B cell (primary cell): ENCODE measurements at regions not wholly inside any gene's neighbourhood (a gene's known extent, or its start where the extent isn't known, plus 50 kb on each side); places are given as distances from the start of the nearest gene placed in this dataset.

Experiments
- ATAC-seq: fragments of 200-7000 bp; cut with Tn5 transposase; one replicate; pipeline ENCODE4 v1.10.0; 2021; ENCODE audit warnings: low read depth, mild to moderate bottlenecking, moderate number of reproducible peaks, moderate library complexity
- CTCF ChIA-PET: fragments of 350-600 bp; sonication (Branson Sonifier 250); formaldehyde crosslinking; loops from one replicate; lab custom pipeline; 2021; ENCODE audit warnings: antibody characterized with exemption, inconsistent platforms; lab: Charles Lee
- POLR2A ChIA-PET: fragments of 350-600 bp; sonication (Branson Sonifier 250); formaldehyde crosslinking; loops from one replicate; lab custom pipeline; 2021; ENCODE audit warnings: antibody characterized with exemption; lab: Charles Lee
- DNase-seq: peaks from one replicate; pipeline ENCODE4 v3.0.0; 2013
- H2AFZ ChIP-seq: 2 replicates; pipeline ENCODE4 v1.6.1; 2012; ENCODE audit warnings: mild to moderate bottlenecking, low read depth, low read length; ENCODE audit not compliant: insufficient read depth, poor library complexity, severe bottlenecking
- H3K27ac ChIP-seq, 2 donors: 1 replicate in 1 of 2; 2 replicates in 1 of 2; pipeline ENCODE4 v1.5.1; 2012 to 2013; ENCODE audit warnings: low read length in 2 of 2, mild to moderate bottlenecking in 2 of 2, moderate library complexity in 1 of 2
- H3K27me3 ChIP-seq, 4 experiments: fragments of 200-600 bp in 1 of 4; sonication (generic) in 1 of 4; replicated peaks in 1 of 4; 1 replicate in 2 of 4; 2 replicates in 2 of 4; pipeline versions ENCODE4 v1.6.1 to v1.7.0; 2013 to 2016; ENCODE audit warnings: low read length in 3 of 4, mild to moderate bottlenecking in 2 of 4, mixed read lengths in 1 of 4, moderate library complexity in 1 of 4; ENCODE audit not compliant: insufficient read depth in 4 of 4, control insufficient read depth in 3 of 4; ENCODE audit errors: control extremely low read depth in 1 of 4
- H3K36me3 ChIP-seq, 2 experiments: replicated peaks in 1 of 2; 1 replicate in 1 of 2; 2 replicates in 1 of 2; pipeline versions ENCODE4 v1.6.1 to v1.7.1; 2013; ENCODE audit warnings: low read length in 1 of 2; ENCODE audit not compliant: insufficient read depth in 2 of 2, control insufficient read depth in 1 of 2; ENCODE audit errors: control extremely low read depth in 1 of 2, extremely low read depth in 1 of 2
- H3K4me1 ChIP-seq, 2 donors: fragments of 200-600 bp in 1 of 2; sonication (generic) in 1 of 2; 1 replicate in 1 of 2; 2 replicates in 1 of 2; pipeline versions ENCODE4 v1.5.1 to v1.6.1; 2013 to 2017; ENCODE audit warnings: low read length in 2 of 2; ENCODE audit not compliant: control insufficient read depth in 2 of 2, insufficient read depth in 2 of 2
- H3K4me2 ChIP-seq: replicated peaks from 2 replicates; pipeline ENCODE3; 2012; ENCODE audit warnings: mild to moderate bottlenecking, low read depth, low read length; ENCODE audit not compliant: poor library complexity, severe bottlenecking
- H3K4me3 ChIP-seq, 5 experiments: fragments of 200-600 bp in 1 of 5; sonication (generic) in 1 of 5; 1 replicate in 3 of 5; 2 replicates in 2 of 5; pipeline versions ENCODE4 v1.5.1 to v1.7.0; 2011 to 2016; ENCODE audit warnings: low read length in 4 of 5, mild to moderate bottlenecking in 4 of 5, low read depth in 2 of 5, control low read depth in 1 of 5, moderate library complexity in 1 of 5; ENCODE audit not compliant: insufficient read depth in 1 of 5; ENCODE audit errors: control extremely low read depth in 1 of 5, extremely low read depth in 1 of 5
- H3K79me2 ChIP-seq: fragments of 200-600 bp; sonication (generic); one replicate; pipeline ENCODE4 v1.6.0; 2016; ENCODE audit warnings: low read length; ENCODE audit not compliant: control insufficient read depth, insufficient read depth
- H3K9ac ChIP-seq: fragments of 200-600 bp; sonication (generic); 2 replicates; pipeline ENCODE4 v1.6.1; 2017; ENCODE audit warnings: mild to moderate bottlenecking, low read length, moderate library complexity
- H3K9me3 ChIP-seq, 3 donors: one replicate each; pipeline versions ENCODE4 v1.6.1 to v1.7.1; 2013; ENCODE audit warnings: low read length in 2 of 3; ENCODE audit not compliant: control insufficient read depth in 2 of 3, insufficient read depth in 1 of 3; ENCODE audit errors: control extremely low read depth in 1 of 3
- H4K20me1 ChIP-seq: 2 replicates; pipeline ENCODE4 v1.6.0; 2012; ENCODE audit warnings: mild to moderate bottlenecking, low read length; ENCODE audit not compliant: insufficient read depth, control insufficient read depth, poor library complexity, severe bottlenecking
- H3K27ac Mint-ChIP-seq: one replicate; pipeline ENCODE4 v1.8.0; 2021; ENCODE audit warnings: mixed read lengths
- H3K27me3 Mint-ChIP-seq: one replicate; pipeline ENCODE4 v1.8.0; 2021; ENCODE audit warnings: mixed read lengths
- H3K4me1 Mint-ChIP-seq: one replicate; pipeline ENCODE4 v1.8.0; 2021; ENCODE audit warnings: mixed read lengths
- H3K4me3 Mint-ChIP-seq: one replicate; pipeline ENCODE4 v1.8.0; 2021; ENCODE audit warnings: mixed read lengths
- H3K9me3 Mint-ChIP-seq: one replicate; pipeline ENCODE4 v1.8.0; 2022; ENCODE audit warnings: mixed read lengths; ENCODE audit not compliant: insufficient read depth
- EZH2 ChIP-seq: IDR thresholded peaks from 2 replicates; pipeline ENCODE4 v1.6.1; 2012; ENCODE audit warnings: borderline replicate concordance, low read depth, mild to moderate bottlenecking, moderate library complexity, low read length; ENCODE audit not compliant: insufficient read depth, poor library complexity, severe bottlenecking
- WGBS: methylation state at CpG from one replicate; pipeline ENCODE4 v1.1.5; 2013; ENCODE audit warnings: missing lambda C conversion rate; ENCODE audit not compliant: insufficient coverage; 5-methylcytosine and 5-hydroxymethylcytosine counted together
- intact Hi-C: fragments of 100-400 bp; cut with micrococcal nuclease; formaldehyde crosslinking; loops from one replicate; pipeline ENCODE4 v1.10.0; 2022
- TF ChIP-seq, protein P1 (sequence below): fragments of 200-600 bp; IDR thresholded peaks from one replicate; pipeline ENCODE4 v1.8.0; 2022; ENCODE audit warnings: antibody characterized with exemption, mild to moderate bottlenecking

DNA sequence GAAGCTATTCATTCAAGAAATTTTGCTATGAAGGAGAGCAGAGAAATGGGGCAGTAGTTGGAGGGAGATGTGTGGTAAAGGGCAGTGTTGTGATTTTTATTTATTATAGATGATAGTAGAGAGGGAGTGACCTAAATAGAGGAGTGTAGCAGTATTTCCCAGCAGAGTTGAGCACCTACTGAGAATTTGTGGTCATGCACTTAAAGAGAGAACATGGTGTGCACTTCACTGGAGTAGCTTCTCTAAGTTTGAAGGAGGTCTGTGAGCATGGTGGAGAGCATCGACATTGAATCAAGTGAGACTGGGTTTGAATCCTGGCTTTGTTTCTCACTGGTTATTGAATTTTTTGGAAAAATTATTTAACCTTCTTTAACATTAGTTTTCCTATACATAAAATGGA, 129.2 kb downstream of the AQP4 start:
- TF ChIP-seq, protein P1, sequence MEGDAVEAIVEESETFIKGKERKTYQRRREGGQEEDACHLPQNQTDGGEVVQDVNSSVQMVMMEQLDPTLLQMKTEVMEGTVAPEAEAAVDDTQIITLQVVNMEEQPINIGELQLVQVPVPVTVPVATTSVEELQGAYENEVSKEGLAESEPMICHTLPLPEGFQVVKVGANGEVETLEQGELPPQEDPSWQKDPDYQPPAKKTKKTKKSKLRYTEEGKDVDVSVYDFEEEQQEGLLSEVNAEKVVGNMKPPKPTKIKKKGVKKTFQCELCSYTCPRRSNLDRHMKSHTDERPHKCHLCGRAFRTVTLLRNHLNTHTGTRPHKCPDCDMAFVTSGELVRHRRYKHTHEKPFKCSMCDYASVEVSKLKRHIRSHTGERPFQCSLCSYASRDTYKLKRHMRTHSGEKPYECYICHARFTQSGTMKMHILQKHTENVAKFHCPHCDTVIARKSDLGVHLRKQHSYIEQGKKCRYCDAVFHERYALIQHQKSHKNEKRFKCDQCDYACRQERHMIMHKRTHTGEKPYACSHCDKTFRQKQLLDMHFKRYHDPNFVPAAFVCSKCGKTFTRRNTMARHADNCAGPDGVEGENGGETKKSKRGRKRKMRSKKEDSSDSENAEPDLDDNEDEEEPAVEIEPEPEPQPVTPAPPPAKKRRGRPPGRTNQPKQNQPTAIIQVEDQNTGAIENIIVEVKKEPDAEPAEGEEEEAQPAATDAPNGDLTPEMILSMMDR = no peak
- no CpG with 5 or more reads among the region's 1 CpG for WGBS
- Mint-ChIP-seq H3K4me3 (no peak overlapping the region), H3K27ac (no peak overlapping the region), H3K27me3 (peaks cover 4% of the 10 kb centered on the region), H3K4me1 (no peaks in the 10 kb centered on the region), H3K9me3 (no peaks in the 10 kb centered on the region)
- Histone ChIP-seq H3K9me3 (no peaks in the 10 kb centered on the region), H3K4me2 (no peak overlapping the region), H3K79me2 (no peaks in the 10 kb centered on the region), H3K4me1 (no peaks in the 10 kb centered on the region), H3K36me3 (no peaks in the 10 kb centered on the region), H3K4me3 (no peak overlapping the region), H2AFZ (no peak overlapping the region), H3K27ac (no peak overlapping the region), H4K20me1 (no peaks in the 10 kb centered on the region), H3K9ac (no peak overlapping the region), H3K27me3 (no peaks in the 10 kb centered on the region)
- intact Hi-C loops = no loop called here
- ChIA-PET POLR2A (no interaction called here), CTCF (no interaction called here)
- ATAC-seq = no peak
- no peak for DNase-seq

DNA sequence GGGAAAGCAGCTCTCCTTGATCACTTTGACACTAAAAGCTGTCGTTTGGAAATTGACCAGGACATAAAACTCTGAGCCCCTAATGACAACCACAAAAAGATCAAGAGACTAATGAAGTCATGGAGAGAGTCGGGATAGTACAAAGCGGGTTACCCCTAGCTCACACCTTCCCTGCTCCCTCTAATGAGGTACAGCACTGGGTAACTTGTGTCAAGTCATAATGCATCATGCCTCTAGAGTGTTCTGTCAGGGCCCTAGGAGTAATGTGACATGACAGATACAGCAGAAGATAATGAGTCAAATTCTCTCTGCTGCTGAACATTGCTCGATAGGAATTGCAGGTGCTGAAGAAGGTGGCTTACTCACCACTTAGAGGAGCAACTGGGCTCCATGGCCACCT, 130.7 kb downstream of the AQP4 start:
- no peaks in the 10 kb centered on the region for H4K20me1 ChIP-seq
- no peaks in the 10 kb centered on the region for H3K36me3 ChIP-seq
- Mint-ChIP-seq H3K27me3 (peaks cover 4% of the 10 kb centered on the region), H3K4me1 (no peaks in the 10 kb centered on the region), H3K9me3 (no peaks in the 10 kb centered on the region), H3K4me3 (no peak overlapping the region), H3K27ac (no peak overlapping the region)
- POLR2A ChIA-PET = no interaction called here
- no peaks in the 10 kb centered on the region for H3K27me3 ChIP-seq
- CTCF ChIA-PET = no interaction called here
- H2AFZ ChIP-seq = no peak overlapping the region
- H3K4me1 ChIP-seq = no peaks in the 10 kb centered on the region
- ATAC-seq (no peak), DNase-seq (no peak)
- 95% methylated on average over 3 of the region's 4 CpGs for WGBS
- no peaks in the 10 kb centered on the region for H3K9me3 ChIP-seq
- H3K27ac ChIP-seq = no peak overlapping the region
- H3K4me2 ChIP-seq = no peak overlapping the region
- TF ChIP-seq EZH2 = no peak
- TF ChIP-seq, protein P1 = no peak
- no peak overlapping the region for H3K9ac ChIP-seq
- intact Hi-C loops = no loop called here
- H3K4me3 ChIP-seq = no peak overlapping the region
- H3K79me2 ChIP-seq = no peaks in the 10 kb centered on the region
